GM12864 (cell line): ENCODE measurements at regions not wholly inside any gene's neighbourhood (a gene's known extent, or its start where the extent isn't known, plus 50 kb on each side); places are given as distances from the start of the nearest gene placed in this dataset.

Source experiments
- DNase-seq: peaks from one replicate; pipeline ENCODE4 v3.0.0-alpha.2; 2011; ENCODE audit warnings: low read depth
- H3K4me3 ChIP-seq: 2 replicates; pipeline ENCODE4 v1.5.1; 2011; ENCODE audit warnings: mild to moderate bottlenecking, low read depth, low read length, control low read depth
- TF ChIP-seq, protein P1 (sequence below): IDR thresholded peaks from 2 replicates; pipeline ENCODE4 v1.5.1; 2011; ENCODE audit warnings: low read depth, mild to moderate bottlenecking, moderate library complexity, low read length, control low read depth, inconsistent platforms; ENCODE audit errors: missing control alignments

DNA sequence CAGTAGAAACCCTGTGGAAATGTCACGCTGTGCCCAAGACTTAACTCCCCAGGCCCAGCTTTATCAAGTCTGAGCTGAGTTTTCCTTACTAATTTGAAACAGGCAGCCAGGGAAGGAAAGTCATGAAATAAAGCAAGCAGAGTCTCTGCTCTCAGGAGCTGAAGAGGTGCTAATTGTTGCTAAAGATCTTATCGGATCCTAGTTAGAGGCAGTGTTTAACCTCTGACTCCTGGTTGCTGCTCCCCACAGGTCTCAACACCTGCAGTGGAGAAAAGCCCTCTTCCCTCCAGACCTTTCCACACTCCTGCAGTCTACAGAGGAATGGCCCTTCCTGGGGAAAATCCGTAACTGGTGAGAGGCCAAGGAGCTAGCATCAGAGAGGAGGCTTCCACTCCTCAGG, 628.2 kb downstream of the NTRK3 start:
- no peak for DNase-seq
- TF ChIP-seq, protein P1, sequence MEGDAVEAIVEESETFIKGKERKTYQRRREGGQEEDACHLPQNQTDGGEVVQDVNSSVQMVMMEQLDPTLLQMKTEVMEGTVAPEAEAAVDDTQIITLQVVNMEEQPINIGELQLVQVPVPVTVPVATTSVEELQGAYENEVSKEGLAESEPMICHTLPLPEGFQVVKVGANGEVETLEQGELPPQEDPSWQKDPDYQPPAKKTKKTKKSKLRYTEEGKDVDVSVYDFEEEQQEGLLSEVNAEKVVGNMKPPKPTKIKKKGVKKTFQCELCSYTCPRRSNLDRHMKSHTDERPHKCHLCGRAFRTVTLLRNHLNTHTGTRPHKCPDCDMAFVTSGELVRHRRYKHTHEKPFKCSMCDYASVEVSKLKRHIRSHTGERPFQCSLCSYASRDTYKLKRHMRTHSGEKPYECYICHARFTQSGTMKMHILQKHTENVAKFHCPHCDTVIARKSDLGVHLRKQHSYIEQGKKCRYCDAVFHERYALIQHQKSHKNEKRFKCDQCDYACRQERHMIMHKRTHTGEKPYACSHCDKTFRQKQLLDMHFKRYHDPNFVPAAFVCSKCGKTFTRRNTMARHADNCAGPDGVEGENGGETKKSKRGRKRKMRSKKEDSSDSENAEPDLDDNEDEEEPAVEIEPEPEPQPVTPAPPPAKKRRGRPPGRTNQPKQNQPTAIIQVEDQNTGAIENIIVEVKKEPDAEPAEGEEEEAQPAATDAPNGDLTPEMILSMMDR, result no peak
- H3K4me3 ChIP-seq, result no peak overlapping the region

DNA sequence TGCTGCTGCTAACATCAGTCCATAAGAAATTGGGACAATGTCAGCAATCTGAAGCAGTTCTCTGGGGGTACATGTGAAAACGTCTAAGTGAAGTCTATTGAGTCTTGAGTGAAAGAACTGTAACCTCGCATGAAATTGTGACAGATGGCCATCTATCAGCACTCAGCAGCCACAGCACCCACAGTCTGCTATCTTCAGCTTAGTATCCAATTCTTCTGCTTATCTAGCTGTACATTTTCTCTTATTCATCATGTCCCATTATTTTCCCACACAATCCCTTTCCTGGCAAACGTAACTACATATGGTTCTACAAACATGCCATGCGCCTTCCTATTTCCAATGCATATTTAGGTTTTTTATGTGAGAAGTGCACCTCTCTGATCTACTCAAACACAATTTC, 629.7 kb downstream of the NTRK3 start:
- no peak for DNase-seq
- no peak overlapping the region for H3K4me3 ChIP-seq
- TF ChIP-seq, protein P1, result no peak

DNA sequence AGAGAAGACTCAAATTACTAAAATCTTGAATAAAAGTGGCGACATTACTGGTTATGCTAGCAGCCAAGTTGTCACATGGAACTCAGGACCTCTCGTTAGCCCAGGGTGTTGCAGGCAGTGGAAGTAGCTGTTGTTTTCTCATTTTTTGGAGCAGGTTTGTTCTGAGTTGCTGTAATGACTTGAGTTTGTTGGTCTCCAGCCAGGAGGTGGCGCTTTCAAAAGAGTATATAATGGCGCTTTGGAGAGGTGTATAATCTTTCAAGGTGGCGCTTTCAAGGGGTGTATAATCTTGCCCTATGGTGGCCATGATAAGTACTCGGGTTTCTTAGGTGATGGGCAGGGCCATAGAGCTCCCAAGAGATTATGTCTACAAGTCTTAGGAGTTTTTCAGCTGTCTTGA, 632.7 kb downstream of the NTRK3 start:
- no peak for DNase-seq
- H3K4me3 ChIP-seq, result no peak overlapping the region
- TF ChIP-seq, protein P1, result no peak

DNA sequence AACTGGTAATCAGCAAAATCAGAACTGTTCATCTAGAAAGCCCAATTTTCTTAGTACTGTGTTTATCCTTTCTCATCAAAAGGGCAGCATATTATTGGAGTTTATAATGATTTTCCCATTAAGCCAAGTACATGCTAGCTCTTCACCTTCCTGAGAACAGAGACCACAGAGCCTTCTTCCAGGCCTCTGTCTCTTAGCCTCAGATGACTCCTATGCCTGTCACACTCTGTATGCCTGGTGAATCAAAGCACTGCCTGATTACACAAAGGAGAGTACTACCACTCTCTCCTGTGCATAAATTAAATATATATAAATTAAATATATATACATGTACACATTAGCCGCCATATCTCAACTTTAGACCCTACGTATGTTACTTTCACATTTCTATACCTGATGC, 636.1 kb downstream of the NTRK3 start:
- DNase-seq, result no peak
- TF ChIP-seq, protein P1, result no peak
- no peak overlapping the region for H3K4me3 ChIP-seq

DNA sequence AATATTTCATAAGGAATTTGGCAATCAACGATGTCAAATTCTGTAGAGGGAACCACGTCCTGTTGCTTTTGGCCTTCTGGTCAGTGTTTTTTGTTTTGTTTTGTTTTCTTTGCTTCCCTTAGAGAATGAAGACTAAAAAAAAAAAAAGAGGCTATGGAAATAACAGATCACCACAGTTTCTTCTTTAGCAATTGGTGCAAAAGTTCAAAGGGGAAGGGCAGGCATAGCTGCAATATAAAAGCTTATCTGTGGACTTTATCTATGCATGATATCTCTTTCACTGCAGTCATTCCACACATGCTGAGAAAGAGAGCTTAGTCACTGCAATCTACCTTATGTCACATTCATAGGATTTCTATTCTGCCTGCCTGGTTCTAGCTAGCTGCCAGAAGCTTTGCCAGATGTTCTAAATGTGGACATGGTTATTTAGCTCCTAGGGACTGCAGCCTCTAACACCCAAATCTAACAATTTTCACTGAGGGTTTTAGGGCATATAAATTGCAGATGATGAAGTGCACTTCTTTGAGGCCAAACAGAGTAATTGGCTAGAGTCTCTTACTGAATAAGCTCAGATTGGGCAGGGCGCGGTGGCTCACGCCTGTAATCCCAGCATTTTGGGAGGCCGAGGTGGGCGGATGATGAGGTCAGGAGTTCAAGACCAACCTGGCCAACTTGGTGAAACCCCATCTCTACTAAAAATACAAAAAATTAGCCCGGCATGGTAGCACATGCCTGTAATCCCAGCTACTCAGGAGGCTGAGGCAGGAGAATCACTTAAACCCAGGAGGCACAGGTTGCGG, 637.2 kb downstream of the NTRK3 start:
- DNase-seq, result no peak
- H3K4me3 ChIP-seq, result no peak overlapping the region
- TF ChIP-seq, protein P1, result no peak

DNA sequence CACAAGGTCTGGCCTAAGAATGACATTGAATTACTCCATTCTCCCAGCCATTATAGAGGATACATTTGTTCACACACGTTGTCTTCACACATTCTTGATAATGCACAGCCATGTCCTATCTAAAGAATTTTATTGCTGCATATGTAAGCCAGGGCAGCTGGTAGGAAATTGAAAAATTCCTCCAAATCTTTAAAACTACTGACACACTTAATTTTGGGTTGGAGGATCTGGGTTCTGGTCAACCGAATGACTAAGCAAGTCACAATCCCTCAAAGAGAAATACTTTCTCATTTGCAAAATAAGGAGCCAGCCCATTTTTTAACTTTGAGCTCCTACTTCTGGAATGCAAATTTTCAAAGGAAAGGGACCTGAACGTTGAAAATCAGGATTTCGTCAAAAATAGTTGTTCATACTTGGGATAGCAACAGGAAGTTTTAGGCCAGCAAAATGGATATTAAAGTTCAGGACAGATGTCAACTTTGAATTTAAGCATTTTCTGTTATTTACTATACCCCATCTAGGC, 638.3 kb downstream of the NTRK3 start:
- TF ChIP-seq, protein P1, result no peak
- no peak for DNase-seq
- no peak overlapping the region for H3K4me3 ChIP-seq

DNA sequence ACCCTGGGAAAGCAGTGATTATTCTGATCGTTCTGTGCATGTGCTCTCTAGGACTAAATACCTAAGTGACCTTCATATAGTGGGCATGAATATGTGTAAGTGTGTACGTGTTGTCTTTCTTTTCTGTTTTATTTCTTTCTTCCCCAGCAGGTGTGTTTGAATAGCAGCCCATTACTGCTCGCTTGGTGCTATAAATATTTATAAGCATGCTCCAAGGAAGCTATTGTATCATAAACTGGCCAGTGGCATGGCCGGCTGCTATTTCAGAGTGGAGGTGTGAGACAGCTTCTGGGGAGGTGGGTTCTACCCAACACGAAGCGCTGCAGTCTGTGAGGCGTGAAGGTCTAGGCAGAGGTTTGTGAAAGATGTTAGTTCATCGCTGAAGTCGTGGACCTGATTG, 641.8 kb downstream of the NTRK3 start:
- no peak overlapping the region for H3K4me3 ChIP-seq
- TF ChIP-seq, protein P1, result no peak
- no peak for DNase-seq
